WTC11 (cell line): ENCODE measurements at regions not wholly inside any gene's neighbourhood (a gene's known extent, or its start where the extent isn't known, plus 50 kb on each side); places are given as distances from the start of the nearest gene placed in this dataset.

Experiments used
- KAT7 ChIP-seq: sonication (generic); formaldehyde crosslinking; IDR thresholded peaks from 2 replicates; pipeline ENCODE4 v1.8.1; 2023; ENCODE audit warnings: missing genetic modification reagents, mild to moderate bottlenecking, borderline replicate concordance
- NR1H2 ChIP-seq: sonication (generic); formaldehyde crosslinking; IDR thresholded peaks from 2 replicates; pipeline ENCODE4 v1.9.0; 2021; ENCODE audit warnings: mild to moderate bottlenecking, moderate library complexity, missing genetic modification reagents
- TF ChIP-seq, protein P1 (sequence below): fragments of 200-600 bp; IDR thresholded peaks from 2 replicates; pipeline ENCODE4 v1.8.0; 2022; ENCODE audit warnings: antibody characterized with exemption

GRCh38 chr18:40583671-40584070 lies 1371.4 kb upstream of the PIK3C3 start:
- TF ChIP-seq, protein P1, sequence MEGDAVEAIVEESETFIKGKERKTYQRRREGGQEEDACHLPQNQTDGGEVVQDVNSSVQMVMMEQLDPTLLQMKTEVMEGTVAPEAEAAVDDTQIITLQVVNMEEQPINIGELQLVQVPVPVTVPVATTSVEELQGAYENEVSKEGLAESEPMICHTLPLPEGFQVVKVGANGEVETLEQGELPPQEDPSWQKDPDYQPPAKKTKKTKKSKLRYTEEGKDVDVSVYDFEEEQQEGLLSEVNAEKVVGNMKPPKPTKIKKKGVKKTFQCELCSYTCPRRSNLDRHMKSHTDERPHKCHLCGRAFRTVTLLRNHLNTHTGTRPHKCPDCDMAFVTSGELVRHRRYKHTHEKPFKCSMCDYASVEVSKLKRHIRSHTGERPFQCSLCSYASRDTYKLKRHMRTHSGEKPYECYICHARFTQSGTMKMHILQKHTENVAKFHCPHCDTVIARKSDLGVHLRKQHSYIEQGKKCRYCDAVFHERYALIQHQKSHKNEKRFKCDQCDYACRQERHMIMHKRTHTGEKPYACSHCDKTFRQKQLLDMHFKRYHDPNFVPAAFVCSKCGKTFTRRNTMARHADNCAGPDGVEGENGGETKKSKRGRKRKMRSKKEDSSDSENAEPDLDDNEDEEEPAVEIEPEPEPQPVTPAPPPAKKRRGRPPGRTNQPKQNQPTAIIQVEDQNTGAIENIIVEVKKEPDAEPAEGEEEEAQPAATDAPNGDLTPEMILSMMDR = no peak
- no peak for TF ChIP-seq NR1H2 (CRISPR knock-in tag)
- no peak for TF ChIP-seq KAT7 (CRISPR knock-in tag)
